ENCODE measurements at regions not wholly inside any gene's neighbourhood (a gene's known extent, or its start where the extent isn't known, plus 50 kb on each side); places are given as distances from the start of the nearest gene placed in this dataset.

DNA sequence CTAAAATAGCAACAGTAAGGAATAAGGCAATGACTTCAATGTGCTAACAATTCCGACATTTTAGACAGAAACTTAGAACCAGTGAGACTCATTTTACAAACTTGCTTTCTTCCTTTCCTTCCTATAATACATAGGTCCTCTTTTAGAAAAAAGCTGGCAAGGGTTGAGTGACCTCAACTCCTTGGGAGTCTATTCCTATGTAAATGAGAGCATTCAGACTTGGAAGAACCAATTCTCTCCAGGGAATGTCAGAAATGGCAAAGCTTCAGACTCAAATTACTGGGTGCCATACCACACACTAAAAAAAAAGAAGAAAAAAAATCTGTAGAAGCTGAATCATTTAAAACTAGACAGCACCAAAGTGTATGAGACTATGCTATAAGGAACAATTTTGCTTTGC is 1328.2 kb downstream of the OLFM4 start:
- POLR2A ChIA-PET (ENCODE audit: partially characterized antibody): no interaction called here
- peak overlapping the region; percentile 51 to 64 for H3K4me2 ChIP-seq (ENCODE audit: insufficient read depth in 1 of 2, low read depth in 2 of 2, low read length in 2 of 2)

More for the DNA sequence above, 1328.2 kb downstream of the OLFM4 start:
- H2BK5ac ChIP-seq (ENCODE audit: low read depth, low read length): peak overlapping the region; percentile 93
- no peaks in the 10 kb centered on the region for H3K27me3 ChIP-seq (replicated peaks in 1 of 4; ENCODE audit: control insufficient read depth in 3 of 4, extremely low read depth in 1 of 4, insufficient read depth in 3 of 4, low read length in 3 of 4)
- H2BK12ac ChIP-seq (ENCODE audit: low read depth, low read length): peak overlapping the region; percentile 89; the same call in 1 of the 2 replicates
- DNase-seq (ENCODE audit: low read depth in 1 of 2, low spot score in 2 of 2): no peak
- peak overlapping the region; percentile 82 for H3K18ac ChIP-seq (ENCODE audit: extremely low read depth, low read length)
- H4K8ac ChIP-seq (ENCODE audit: extremely low read depth, insufficient read depth, low read length): no peak overlapping the region
- no peak overlapping the region for H3K14ac ChIP-seq (ENCODE audit: insufficient read length)
- H3K27ac ChIP-seq (ENCODE audit: low read depth, low read length): peak overlapping the region; percentile 66; the same call in 1 of the 2 replicates
- H3K79me2 ChIP-seq (ENCODE audit: control insufficient read depth in 1 of 2, insufficient read depth in 2 of 2, low read length in 2 of 2): no peaks in the 10 kb centered on the region
- TF ChIP-seq TEAD4 (IDR thresholded peaks at IDR 0.05; ENCODE audit: low read depth, low read length) (peak; percentile 57; the same call in 1 of the 2 replicates), TAF1 (IDR thresholded peaks at IDR 0.05; ENCODE audit: low read depth, low read length) (0 out of 2 replicates have a peak, but pooled peaks have one; percentile 7), TAF7 (optimal IDR thresholded peaks at IDR 0.05; ENCODE audit: borderline replicate concordance, low read depth, low read length) (no peak)
- no peak overlapping the region for H3K4ac ChIP-seq (replicated peaks; ENCODE audit: insufficient read length, low read depth, low read length)
- H3K4me3 ChIP-seq (ENCODE audit: extremely low read depth in 1 of 4, insufficient read depth in 2 of 4, low read depth in 3 of 4, low read length in 4 of 4): peak overlapping the region in 3 of 4 experiments; percentile 12 to 46 (median 13); a peak in 3 of 8 replicates
- H2BK15ac ChIP-seq (ENCODE audit: low read length): no peak overlapping the region
- no peak overlapping the region for H2AK5ac ChIP-seq (ENCODE audit: low read depth, low read length)
- no peaks in the 10 kb centered on the region for H3K9me3 ChIP-seq (ENCODE audit: insufficient read depth in 2 of 2, low read depth in 1 of 2, low read length in 1 of 2)
- H3K36me3 ChIP-seq (ENCODE audit: control insufficient read depth in 2 of 4, insufficient read depth in 4 of 4, low read length in 3 of 4): no peaks in the 10 kb centered on the region; a peak in 1 of 8 replicates
- CTCF ChIA-PET (ENCODE audit: partially characterized antibody): interaction anchor here (0.6 kb wide), 1 partner anchor 51 kb away, joined by 3 read pairs; no protein-coding TSS in a partner anchor
- FAIRE-seq: peak; percentile 84
- 32% methylated on average over 1 of the region's 1 CpG; no CpG with 5 or more reads in 1 of the 2 experiments for WGBS, 2 experiments (ENCODE audit: extremely low coverage in 1 of 2, insufficient coverage in 1 of 2, insufficient read length in 1 of 2, insufficient replicate concordance in 2 of 2, low coverage in 1 of 2, low lambda C conversion rate in 2 of 2, missing lambda C conversion rate in 1 of 2)
- no peak overlapping the region for H4K91ac ChIP-seq (replicated peaks; ENCODE audit: insufficient read length, low read length)
- H3K56ac ChIP-seq (replicated peaks; ENCODE audit: insufficient read length, low read depth, low read length): no peak overlapping the region
- H2BK20ac ChIP-seq (ENCODE audit: low read length): no peak overlapping the region; the same call in 1 of the 2 replicates
- peaks cover 0 to 22% (median 6%) of the 10 kb centered on the region in 4 experiments; a peak in 4 of 7 replicates for H3K4me1 ChIP-seq (replicated peaks in 1 of 4; ENCODE audit: control insufficient read depth in 3 of 4, insufficient read depth in 4 of 4, low read length in 3 of 4)
- H3K23me2 ChIP-seq (ENCODE audit: low read depth, low read length): no peaks in the 10 kb centered on the region
- H3K79me1 ChIP-seq (ENCODE audit: low read depth, low read length): no peaks in the 10 kb centered on the region
- H2AFZ ChIP-seq (ENCODE audit: low read length): no peak overlapping the region
- H3K23ac ChIP-seq (ENCODE audit: insufficient read length): no peak overlapping the region
- H3K9ac ChIP-seq (replicated peaks in 1 of 4; ENCODE audit: extremely low read depth in 1 of 4, low read depth in 3 of 4, low read length in 3 of 4): no peak overlapping the region
- peak overlapping the region; percentile 92 for H2BK120ac ChIP-seq (replicated peaks; ENCODE audit: low read depth, low read length)
- peak overlapping the region; percentile 84 for H4K5ac ChIP-seq (ENCODE audit: insufficient read length, low read depth, low read length)
- H4K20me1 ChIP-seq (replicated peaks in 1 of 2; ENCODE audit: control insufficient read depth in 1 of 2, insufficient read depth in 2 of 2, low read length in 2 of 2): no peaks in the 10 kb centered on the region

Measured in H1 (cell line).